ENCODE measurements at regions not wholly inside any gene's neighbourhood (a gene's known extent, or its start where the extent isn't known, plus 50 kb on each side); places are given as distances from the start of the nearest gene placed in this dataset.

- FAIRE-seq (no peak), ATAC-seq (no peak), DNase-seq (ENCODE audit: low read depth in 1 of 2, low spot score in 1 of 2) (no peak)
- Histone ChIP-seq H3K9me3 (no peaks in the 10 kb centered on the region), H3K4me2 (no peak overlapping the region), H3K4me3 (no peak overlapping the region), H3K27ac (no peak overlapping the region), H3K4me1 (no peaks in the 10 kb centered on the region)
- TF ChIP-seq JUN (IDR thresholded peaks at IDR 0.05) (no peak), SMC3 (IDR thresholded peaks at IDR 0.05) (no peak), BHLHE40 (IDR thresholded peaks at IDR 0.05; ENCODE audit: low read depth, low read length) (no peak), HDAC2 (IDR thresholded peaks at IDR 0.05) (no peak), CHD2 (IDR thresholded peaks at IDR 0.05; ENCODE audit: low read length, partially characterized antibody) (no peak), HOXA7 (CRISPR knock-in tag; IDR thresholded peaks at IDR 0.05) (no peak), PHF8 (IDR thresholded peaks at IDR 0.05; ENCODE audit: borderline replicate concordance, low read depth) (no peak), HEYL (CRISPR knock-in tag; IDR thresholded peaks at IDR 0.05) (no peak), ZFP36 (IDR thresholded peaks at IDR 0.05; ENCODE audit: borderline replicate concordance, partially characterized antibody) (no peak), RNF2 (IDR thresholded peaks at IDR 0.05; ENCODE audit: borderline replicate concordance, low read depth) (no peak), CBX2 (IDR thresholded peaks at IDR 0.05; ENCODE audit: borderline replicate concordance, low read depth) (no peak), PBX3 (IDR thresholded peaks at IDR 0.05) (no peak), RAD21 (conservative IDR thresholded peaks at IDR 0.05 in 1 of 2, IDR thresholded peaks at IDR 0.05 in 1 of 2) (no peak)
- 33% methylated on average over 2 of the region's 2 CpGs for WGBS (ENCODE audit: missing lambda C conversion rate)
- ChIA-PET POLR2A (no interaction called here), CTCF (no interaction called here)
Observed at GRCh38 chr12:89217472-89217871, 134.8 kb downstream of the DUSP6 start.

GRCh38 chr12:89216211-89216952 lies 135.9 kb downstream of the DUSP6 start:
- ChIA-PET CTCF (no interaction called here), POLR2A (no interaction called here)
- Histone ChIP-seq H3K4me1 (no peaks in the 10 kb centered on the region), H3K9me3 (no peaks in the 10 kb centered on the region), H3K4me2 (no peak overlapping the region), H3K27ac (no peak overlapping the region), H3K4me3 (no peak overlapping the region)
- DNase-seq (ENCODE audit: low read depth in 1 of 2, low spot score in 1 of 2) (no peak), ATAC-seq (no peak), FAIRE-seq (no peak)
- WGBS (ENCODE audit: missing lambda C conversion rate) = 52% methylated on average over 1 of the region's 1 CpG
- no peak for TF ChIP-seq MAFK (IDR thresholded peaks at IDR 0.05; ENCODE audit: partially characterized antibody)
- no peak for TF ChIP-seq PHF8 (IDR thresholded peaks at IDR 0.05; ENCODE audit: borderline replicate concordance, low read depth)
- TF ChIP-seq CTCF (IDR thresholded peaks at IDR 0.05) = no peak
- TF ChIP-seq CHD4 (IDR thresholded peaks at IDR 0.05; ENCODE audit: borderline replicate concordance) = no peak
- no peak for TF ChIP-seq RNF2 (IDR thresholded peaks at IDR 0.05; ENCODE audit: borderline replicate concordance, low read depth)
- no peak for TF ChIP-seq ZC3H11A (IDR thresholded peaks at IDR 0.05)
- no peak for TF ChIP-seq RAD21 (conservative IDR thresholded peaks at IDR 0.05 in 1 of 2, IDR thresholded peaks at IDR 0.05 in 1 of 2)
- TF ChIP-seq MYC (IDR thresholded peaks at IDR 0.05; ENCODE audit: borderline replicate concordance, low read length) = no peak
- no peak for TF ChIP-seq TP53 (CRISPR knock-in tag; IDR thresholded peaks at IDR 0.05)
- no peak for TF ChIP-seq POLR2AphosphoS2 (conservative IDR thresholded peaks at IDR 0.05; ENCODE audit: low read length)
- no peak for TF ChIP-seq FOXS1 (CRISPR knock-in tag; IDR thresholded peaks at IDR 0.05)
- TF ChIP-seq RCOR1 (IDR thresholded peaks at IDR 0.05; ENCODE audit: low read depth, low read length) = no peak
- TF ChIP-seq E2F6 (IDR thresholded peaks at IDR 0.05; ENCODE audit: borderline replicate concordance, low read depth) = no peak
- TF ChIP-seq NFE2L2 (conservative IDR thresholded peaks at IDR 0.05; ENCODE audit: low read length) = no peak
- no peak for TF ChIP-seq EP300 (IDR thresholded peaks at IDR 0.05)
- no peak for TF ChIP-seq PBX3 (IDR thresholded peaks at IDR 0.05)
- TF ChIP-seq BHLHE40 (IDR thresholded peaks at IDR 0.05; ENCODE audit: low read depth, low read length) = no peak
- no peak for TF ChIP-seq KDM1A (IDR thresholded peaks at IDR 0.05; ENCODE audit: low read depth)
- TF ChIP-seq ESRRA (IDR thresholded peaks at IDR 0.05; ENCODE audit: borderline replicate concordance, low read length) = no peak
